Kidney (tissue), 13 donors: ENCODE measurements at regions not wholly inside any gene's neighbourhood (a gene's known extent, or its start where the extent isn't known, plus 50 kb on each side); places are given as distances from the start of the nearest gene placed in this dataset.
A peak's percentile ranks its signal among the peaks of the same experiment; 100 is the strongest.
"Not testable (repeated sequence)": the region's sequence is repeated elsewhere in the genome, so short reads cannot be mapped to it uniquely, and the experiment has no call there.

Source experiments
- DNase-seq, 5 donors: peaks; one replicate each; pipeline ENCODE4 v3.0.0-alpha.2; 2013 to 2020
- FAIRE-seq: peaks from 2 replicates; lab custom pipeline; 2012; peaks lifted over from hg19 to GRCh38; lab: Jason Lieb, UNC
- H3K27ac ChIP-seq, 2 donors: one replicate each; pipeline ENCODE4 v1.7.0; 2013; ENCODE audit warnings: low read depth in 2 of 2, low read length in 2 of 2, inconsistent platforms in 1 of 2
- H3K27me3 ChIP-seq: one replicate; pipeline ENCODE4 v1.7.1; 2013; ENCODE audit warnings: low read length, inconsistent platforms; ENCODE audit not compliant: control insufficient read depth, insufficient read depth
- H3K36me3 ChIP-seq, 3 donors: one replicate each; pipeline versions ENCODE4 v1.7.0 to v1.7.1; 2013; ENCODE audit warnings: low read length in 3 of 3, control low read depth in 1 of 3, inconsistent platforms in 1 of 3; ENCODE audit not compliant: insufficient read depth in 3 of 3, control insufficient read depth in 2 of 3
- H3K4me1 ChIP-seq, 3 donors: one replicate each; pipeline versions ENCODE4 v1.7.0 to v1.7.1; 2013; ENCODE audit warnings: low read length in 3 of 3, inconsistent platforms in 1 of 3, low read depth in 1 of 3; ENCODE audit not compliant: control insufficient read depth in 2 of 3, insufficient read depth in 2 of 3
- H3K4me3 ChIP-seq, 3 donors: one replicate each; pipeline versions ENCODE4 v1.7.0 to v1.8.1; 2013; ENCODE audit warnings: low read length in 3 of 3, control low read depth in 1 of 3, inconsistent platforms in 1 of 3
- H3K9ac ChIP-seq, 3 donors: one replicate each; pipeline versions ENCODE4 v1.7.0 to v1.7.1; 2013; ENCODE audit warnings: low read length in 3 of 3, control low read depth in 1 of 3, inconsistent platforms in 1 of 3
- H3K9me3 ChIP-seq, 3 donors: one replicate each; pipeline versions ENCODE4 v1.7.0 to v1.7.1; 2013; ENCODE audit warnings: low read length in 3 of 3, control low read depth in 1 of 3, inconsistent platforms in 1 of 3; ENCODE audit not compliant: control insufficient read depth in 2 of 3, insufficient read depth in 1 of 3
- intact Hi-C: fragments of 100-400 bp; cut with DNase I; formaldehyde crosslinking; loops from one replicate; pipeline ENCODE4 v1.11.1; 2022
- TF ChIP-seq, protein P1 (sequence below): IDR thresholded peaks from 3 replicates; pipeline ENCODE4 v1.5.1; 2012; ENCODE audit warnings: mild to moderate bottlenecking, moderate library complexity, borderline replicate concordance; ENCODE audit not compliant: insufficient read depth; ENCODE audit errors: extremely low read depth
- donor health status: control.
- donor health status: control.
- donor health status: control.
- donor health status: control.
- donor health status: control.
- donor health status: DM: yes; HTN: yes; CAD: no.
- donor health status: Normal renal cell carcinoma (clear cell type).

DNA sequence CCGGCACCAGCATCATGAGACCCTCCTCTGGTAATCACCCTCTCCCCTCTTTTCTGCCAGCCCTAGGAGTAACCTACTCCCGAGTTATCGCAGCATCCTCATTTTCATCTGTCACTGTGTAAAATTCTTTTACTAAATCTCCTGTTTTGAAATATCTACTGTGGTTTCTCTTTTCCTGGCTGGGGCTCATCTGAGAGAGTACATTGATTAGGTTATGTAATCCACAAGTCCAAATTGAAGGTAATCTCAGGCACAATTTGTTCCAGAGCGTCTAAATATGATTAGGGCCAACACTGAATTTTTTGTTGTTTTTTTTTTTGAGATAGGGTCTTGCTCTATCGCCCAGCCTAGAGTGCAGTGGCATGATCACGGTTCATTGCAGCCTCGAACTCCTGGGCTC lies 142.4 kb downstream of the SMIM20 start:
- Histone ChIP-seq H3K27me3 (no peaks in the 10 kb centered on the region), H3K4me3 (no peak overlapping the region), H3K36me3 (no peaks in the 10 kb centered on the region), H3K27ac (no peak overlapping the region), H3K9ac (no peak overlapping the region), H3K4me1 (no peaks in the 10 kb centered on the region), H3K9me3 (no peaks in the 10 kb centered on the region)
- no peak for FAIRE-seq
- TF ChIP-seq, protein P1, sequence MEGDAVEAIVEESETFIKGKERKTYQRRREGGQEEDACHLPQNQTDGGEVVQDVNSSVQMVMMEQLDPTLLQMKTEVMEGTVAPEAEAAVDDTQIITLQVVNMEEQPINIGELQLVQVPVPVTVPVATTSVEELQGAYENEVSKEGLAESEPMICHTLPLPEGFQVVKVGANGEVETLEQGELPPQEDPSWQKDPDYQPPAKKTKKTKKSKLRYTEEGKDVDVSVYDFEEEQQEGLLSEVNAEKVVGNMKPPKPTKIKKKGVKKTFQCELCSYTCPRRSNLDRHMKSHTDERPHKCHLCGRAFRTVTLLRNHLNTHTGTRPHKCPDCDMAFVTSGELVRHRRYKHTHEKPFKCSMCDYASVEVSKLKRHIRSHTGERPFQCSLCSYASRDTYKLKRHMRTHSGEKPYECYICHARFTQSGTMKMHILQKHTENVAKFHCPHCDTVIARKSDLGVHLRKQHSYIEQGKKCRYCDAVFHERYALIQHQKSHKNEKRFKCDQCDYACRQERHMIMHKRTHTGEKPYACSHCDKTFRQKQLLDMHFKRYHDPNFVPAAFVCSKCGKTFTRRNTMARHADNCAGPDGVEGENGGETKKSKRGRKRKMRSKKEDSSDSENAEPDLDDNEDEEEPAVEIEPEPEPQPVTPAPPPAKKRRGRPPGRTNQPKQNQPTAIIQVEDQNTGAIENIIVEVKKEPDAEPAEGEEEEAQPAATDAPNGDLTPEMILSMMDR: no peak
- intact Hi-C loops: no loop called here
- DNase-seq: no peak

DNA sequence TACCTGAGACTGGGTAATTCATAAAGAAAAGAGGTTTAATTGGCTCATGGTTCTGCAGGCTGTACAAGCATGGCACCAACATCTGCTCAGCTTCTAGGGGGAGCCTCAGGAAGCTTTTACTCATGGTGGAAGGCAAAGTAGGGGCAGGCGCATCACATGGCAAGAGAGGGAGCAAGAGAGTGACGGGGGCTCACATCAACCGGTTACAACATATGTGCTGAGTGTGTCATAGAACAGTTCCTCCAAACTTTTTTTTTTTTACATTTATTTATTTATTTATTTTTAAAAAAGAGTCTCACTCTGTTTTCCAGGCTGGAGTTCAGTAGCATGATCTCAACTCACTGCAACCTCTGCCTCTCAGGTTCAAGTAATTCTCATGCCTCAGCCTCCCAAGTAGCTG lies 143.8 kb downstream of the SMIM20 start:
- H3K9me3 ChIP-seq, H3K27me3 ChIP-seq, H3K4me3 ChIP-seq, H3K4me1 ChIP-seq, H3K9ac ChIP-seq, FAIRE-seq, H3K36me3 ChIP-seq, intact Hi-C loops, DNase-seq, H3K27ac ChIP-seq: not testable (repeated sequence)

DNA sequence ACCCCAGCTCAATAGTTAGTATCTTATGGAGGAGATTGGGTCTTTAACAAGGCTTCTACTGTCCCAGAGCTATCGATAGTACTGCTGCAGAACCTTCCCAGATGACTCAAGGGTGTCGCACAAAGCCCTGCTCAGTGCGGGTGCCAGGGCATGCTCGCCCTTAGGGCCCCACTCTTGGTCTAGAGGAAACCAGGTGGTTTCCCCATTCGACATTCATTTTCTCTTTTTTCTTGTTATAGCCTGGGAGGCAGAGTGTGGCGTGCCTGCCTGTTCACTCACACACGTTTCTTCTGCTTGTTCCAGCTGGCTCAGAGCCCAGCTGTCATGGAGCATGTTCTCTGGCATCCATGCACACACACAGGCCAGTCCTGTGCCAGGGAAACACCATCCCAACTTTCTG lies 144.5 kb downstream of the SMIM20 start:
- Histone ChIP-seq H3K4me3 (no peak overlapping the region), H3K9me3 (no peaks in the 10 kb centered on the region), H3K36me3 (no peaks in the 10 kb centered on the region), H3K27ac (no peak overlapping the region), H3K9ac (no peak overlapping the region), H3K27me3 (no peaks in the 10 kb centered on the region), H3K4me1 (no peaks in the 10 kb centered on the region)
- DNase-seq (peak in 1 of 5 donors; percentile 16), FAIRE-seq (no peak)
- intact Hi-C loops: no loop called here
- TF ChIP-seq, protein P1: no peak

DNA sequence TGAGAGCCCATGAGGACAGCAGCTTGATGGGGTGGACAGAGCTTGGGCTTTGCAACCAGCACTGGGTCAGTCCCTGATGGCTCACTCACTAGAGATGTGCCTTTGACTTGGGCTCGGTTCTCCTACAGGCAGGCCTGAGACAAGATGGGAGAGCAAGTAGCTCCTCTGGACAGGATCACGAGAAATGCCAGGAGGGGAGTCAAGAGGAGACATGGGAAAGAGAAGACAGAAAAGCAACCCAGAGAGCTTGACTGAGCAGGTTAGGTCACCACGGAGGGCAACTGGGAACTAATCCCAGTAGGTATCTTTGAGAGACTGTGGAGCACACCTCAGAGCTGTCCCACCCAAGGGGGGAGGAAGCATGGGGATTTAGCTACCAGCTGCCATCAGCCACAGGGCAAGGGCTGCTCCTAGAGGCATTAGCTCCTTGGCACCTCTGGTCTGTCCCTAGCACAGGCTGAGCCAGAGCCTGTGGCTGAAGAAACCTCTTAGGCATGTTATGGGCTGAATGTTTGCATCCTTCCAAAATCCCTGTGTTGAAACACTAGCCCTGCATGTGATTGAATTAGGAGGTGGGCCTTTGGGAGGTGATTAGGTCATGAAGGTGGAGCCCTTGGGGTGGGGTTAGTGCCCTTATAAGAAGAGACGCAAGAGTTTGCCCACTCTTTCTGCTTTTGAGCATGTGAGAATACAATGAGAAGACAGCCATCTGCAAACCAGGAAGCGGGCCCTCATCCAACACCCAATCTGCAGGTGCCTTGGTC lies 145.6 kb downstream of the SMIM20 start:
- no peaks in the 10 kb centered on the region for H3K4me1 ChIP-seq
- intact Hi-C loops: no loop called here
- no peak for FAIRE-seq
- H3K36me3 ChIP-seq: no peaks in the 10 kb centered on the region
- H3K27ac ChIP-seq: no peak overlapping the region
- H3K4me3 ChIP-seq: no peak overlapping the region
- DNase-seq: no peak
- H3K9ac ChIP-seq: no peak overlapping the region
- no peaks in the 10 kb centered on the region for H3K27me3 ChIP-seq
- TF ChIP-seq, protein P1: no peak
- H3K9me3 ChIP-seq: no peaks in the 10 kb centered on the region
